ENCODE measurements at regions not wholly inside any gene's neighbourhood (a gene's known extent, or its start where the extent isn't known, plus 50 kb on each side); places are given as distances from the start of the nearest gene placed in this dataset.

DNA sequence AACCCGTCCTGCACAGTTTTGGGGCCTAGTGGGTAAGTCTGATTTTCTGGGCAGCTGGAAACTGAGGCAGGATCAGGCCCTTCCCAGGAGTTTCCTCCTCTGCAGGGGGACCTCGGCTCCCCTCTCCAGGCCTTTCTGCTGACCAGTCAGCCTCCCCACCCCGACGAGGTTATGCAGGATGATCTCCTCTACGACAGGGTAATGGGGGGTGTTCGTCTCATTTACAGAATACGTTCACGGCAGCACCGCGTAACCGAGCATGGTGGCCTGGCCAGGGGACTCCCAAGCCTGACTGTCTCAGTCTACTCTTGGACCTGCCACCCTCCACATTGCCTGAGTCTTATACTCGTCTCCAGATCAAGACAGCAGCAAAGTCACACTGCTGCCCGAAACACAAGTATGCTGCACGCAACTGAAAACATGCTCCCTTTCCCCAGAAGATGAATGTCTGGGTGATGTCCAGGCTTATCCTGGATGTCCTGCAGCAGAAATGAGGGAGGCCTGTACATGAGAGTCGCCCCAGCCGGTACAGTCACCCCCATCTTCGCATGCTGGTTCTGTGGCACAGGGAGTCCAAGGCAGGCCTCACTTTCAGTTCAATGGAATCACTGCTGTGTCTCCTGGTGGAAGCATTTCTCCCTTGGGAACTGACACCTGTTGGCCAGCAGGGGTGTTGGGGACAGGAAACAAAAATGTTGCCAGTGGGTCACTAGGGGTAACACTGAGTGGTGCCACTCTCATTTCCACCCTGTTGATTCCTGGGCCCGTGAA is 120.8 kb downstream of the SOX1 start:
- no peak for DNase-seq (ENCODE audit: low read depth)
- Histone ChIP-seq H3K27me3 (ENCODE audit: control insufficient read depth, insufficient read depth, low read length) (no peaks in the 10 kb centered on the region), H3K36me3 (ENCODE audit: control insufficient read depth, insufficient read depth, low read length) (no peaks in the 10 kb centered on the region), H3K4me3 (ENCODE audit: low read depth, low read length) (no peak overlapping the region)
- TF ChIP-seq, protein P1, sequence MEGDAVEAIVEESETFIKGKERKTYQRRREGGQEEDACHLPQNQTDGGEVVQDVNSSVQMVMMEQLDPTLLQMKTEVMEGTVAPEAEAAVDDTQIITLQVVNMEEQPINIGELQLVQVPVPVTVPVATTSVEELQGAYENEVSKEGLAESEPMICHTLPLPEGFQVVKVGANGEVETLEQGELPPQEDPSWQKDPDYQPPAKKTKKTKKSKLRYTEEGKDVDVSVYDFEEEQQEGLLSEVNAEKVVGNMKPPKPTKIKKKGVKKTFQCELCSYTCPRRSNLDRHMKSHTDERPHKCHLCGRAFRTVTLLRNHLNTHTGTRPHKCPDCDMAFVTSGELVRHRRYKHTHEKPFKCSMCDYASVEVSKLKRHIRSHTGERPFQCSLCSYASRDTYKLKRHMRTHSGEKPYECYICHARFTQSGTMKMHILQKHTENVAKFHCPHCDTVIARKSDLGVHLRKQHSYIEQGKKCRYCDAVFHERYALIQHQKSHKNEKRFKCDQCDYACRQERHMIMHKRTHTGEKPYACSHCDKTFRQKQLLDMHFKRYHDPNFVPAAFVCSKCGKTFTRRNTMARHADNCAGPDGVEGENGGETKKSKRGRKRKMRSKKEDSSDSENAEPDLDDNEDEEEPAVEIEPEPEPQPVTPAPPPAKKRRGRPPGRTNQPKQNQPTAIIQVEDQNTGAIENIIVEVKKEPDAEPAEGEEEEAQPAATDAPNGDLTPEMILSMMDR (IDR thresholded peaks at IDR 0.05; ENCODE audit: insufficient read depth, low read length, poor library complexity, severe bottlenecking): no peak

DNA sequence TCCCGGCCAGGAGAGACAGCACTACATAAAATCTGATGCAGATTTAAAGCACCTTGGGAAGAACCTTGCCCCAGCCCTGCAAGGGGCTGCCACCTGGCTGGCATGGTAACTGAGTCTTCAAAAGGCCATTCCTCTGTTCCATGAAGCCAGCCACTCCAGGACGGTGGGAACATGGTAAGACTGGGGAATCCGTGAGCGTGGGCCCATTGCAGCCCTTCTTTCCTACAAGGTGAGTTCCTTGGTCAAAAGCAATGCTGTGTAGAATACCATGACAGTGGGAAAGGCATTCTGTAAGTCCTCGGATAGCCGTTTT is 121.3 kb downstream of the SOX1 start:
- no peaks in the 10 kb centered on the region for H3K36me3 ChIP-seq (ENCODE audit: control insufficient read depth, insufficient read depth, low read length)
- H3K27me3 ChIP-seq (ENCODE audit: control insufficient read depth, insufficient read depth, low read length): no peaks in the 10 kb centered on the region
- DNase-seq (ENCODE audit: low read depth): no peak
- no peak overlapping the region for H3K4me3 ChIP-seq (ENCODE audit: low read depth, low read length)
- TF ChIP-seq, protein P1 (IDR thresholded peaks at IDR 0.05; ENCODE audit: insufficient read depth, low read length, poor library complexity, severe bottlenecking): no peak

DNA sequence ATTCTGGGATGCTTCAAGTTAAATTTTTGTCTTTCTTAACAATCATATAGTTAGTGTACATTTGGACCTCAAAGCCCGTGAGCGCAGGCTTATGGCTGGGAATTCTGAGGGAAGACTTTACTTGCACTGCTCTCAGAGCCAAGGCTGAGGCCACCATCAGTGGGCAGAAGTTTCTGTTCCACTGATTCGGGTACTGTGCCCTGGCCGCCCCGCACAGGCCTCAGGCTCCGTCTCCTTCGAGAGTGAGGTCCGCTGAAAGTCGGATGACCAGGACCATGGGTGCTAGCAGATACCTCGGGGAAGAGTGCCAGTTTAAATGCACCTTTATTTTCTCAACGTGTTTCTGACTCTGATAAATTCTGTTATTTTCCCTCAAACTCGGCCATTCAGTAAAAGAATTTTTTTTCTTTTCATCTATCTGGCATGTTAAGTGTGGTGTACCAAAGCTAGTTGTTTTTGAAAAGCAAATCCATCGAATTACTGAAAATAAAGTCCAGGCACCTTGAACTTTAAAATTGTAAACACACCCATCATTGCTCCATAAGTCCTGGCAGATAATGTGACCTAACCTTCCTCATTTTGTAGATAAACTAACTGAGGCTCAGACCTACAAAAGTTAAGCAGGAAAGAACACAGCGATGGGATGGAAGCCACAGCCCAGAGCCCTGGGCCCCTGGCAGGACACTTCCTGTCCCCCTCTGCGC is 126.7 kb downstream of the SOX1 start:
- Histone ChIP-seq H3K27me3 (ENCODE audit: control insufficient read depth, insufficient read depth, low read length) (no peaks in the 10 kb centered on the region), H3K36me3 (ENCODE audit: control insufficient read depth, insufficient read depth, low read length) (no peaks in the 10 kb centered on the region), H3K4me3 (ENCODE audit: low read depth, low read length) (no peak overlapping the region)
- TF ChIP-seq, protein P1 (IDR thresholded peaks at IDR 0.05; ENCODE audit: insufficient read depth, low read length, poor library complexity, severe bottlenecking): no peak
- DNase-seq (ENCODE audit: low read depth): no peak

DNA sequence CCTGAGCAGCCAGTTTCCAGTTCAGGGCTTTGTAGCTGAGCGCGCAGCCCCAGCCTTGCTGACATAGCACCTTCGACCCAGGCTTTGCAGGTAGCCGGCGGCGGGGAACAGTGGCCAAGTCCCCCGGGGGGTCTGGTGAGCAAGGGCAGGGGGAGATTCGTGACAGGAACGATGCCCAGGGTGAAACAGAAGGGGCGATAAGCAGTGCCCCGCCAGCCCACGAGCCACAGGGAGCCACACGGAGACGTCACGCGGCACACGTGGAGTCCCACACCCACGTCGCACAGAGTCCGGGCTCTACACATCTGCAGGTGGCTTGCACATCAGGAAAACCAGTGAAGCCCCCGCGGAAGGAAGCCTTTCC is 127.2 kb downstream of the SOX1 start:
- no peak overlapping the region for H3K4me3 ChIP-seq (ENCODE audit: low read depth, low read length)
- H3K36me3 ChIP-seq (ENCODE audit: control insufficient read depth, insufficient read depth, low read length): no peaks in the 10 kb centered on the region
- H3K27me3 ChIP-seq (ENCODE audit: control insufficient read depth, insufficient read depth, low read length): no peaks in the 10 kb centered on the region
- no peak for DNase-seq (ENCODE audit: low read depth)
- TF ChIP-seq, protein P1 (IDR thresholded peaks at IDR 0.05; ENCODE audit: insufficient read depth, low read length, poor library complexity, severe bottlenecking): no peak

DNA sequence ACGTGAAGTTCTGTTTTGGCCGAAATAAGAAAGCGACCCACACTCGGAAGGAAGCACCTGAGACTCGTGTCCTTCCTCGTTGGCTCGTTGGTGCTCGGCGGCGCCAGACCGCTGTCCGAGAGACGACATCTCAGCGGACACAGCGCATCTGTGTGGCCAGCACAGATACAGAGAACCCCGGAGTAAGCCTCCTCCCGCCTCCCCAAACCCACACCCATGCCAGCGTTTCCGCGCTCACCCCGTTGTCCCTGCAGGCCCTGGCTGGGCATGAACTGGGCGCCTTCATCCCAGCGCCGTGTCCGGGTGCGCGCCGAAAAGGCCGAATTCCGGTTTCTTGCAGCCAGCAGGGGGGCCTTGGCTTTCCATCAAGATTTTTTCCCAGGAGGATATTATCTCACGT is 127.6 kb downstream of the SOX1 start:
- TF ChIP-seq, protein P1 (IDR thresholded peaks at IDR 0.05; ENCODE audit: insufficient read depth, low read length, poor library complexity, severe bottlenecking): no peak
- Histone ChIP-seq H3K4me3 (ENCODE audit: low read depth, low read length) (no peak overlapping the region), H3K36me3 (ENCODE audit: control insufficient read depth, insufficient read depth, low read length) (no peaks in the 10 kb centered on the region), H3K27me3 (ENCODE audit: control insufficient read depth, insufficient read depth, low read length) (no peaks in the 10 kb centered on the region)
- no peak for DNase-seq (ENCODE audit: low read depth)

Data from kidney epithelial cell (primary cell).